ENCODE measurements at regions not wholly inside any gene's neighbourhood (a gene's known extent, or its start where the extent isn't known, plus 50 kb on each side); places are given as distances from the start of the nearest gene placed in this dataset.

GRCh38 chr5:32852535-32852934 lies 141.4 kb downstream of the NPR3 start:
- TF ChIP-seq EP300 (IDR thresholded peaks at IDR 0.05): no peak
- TF ChIP-seq, protein P1, sequence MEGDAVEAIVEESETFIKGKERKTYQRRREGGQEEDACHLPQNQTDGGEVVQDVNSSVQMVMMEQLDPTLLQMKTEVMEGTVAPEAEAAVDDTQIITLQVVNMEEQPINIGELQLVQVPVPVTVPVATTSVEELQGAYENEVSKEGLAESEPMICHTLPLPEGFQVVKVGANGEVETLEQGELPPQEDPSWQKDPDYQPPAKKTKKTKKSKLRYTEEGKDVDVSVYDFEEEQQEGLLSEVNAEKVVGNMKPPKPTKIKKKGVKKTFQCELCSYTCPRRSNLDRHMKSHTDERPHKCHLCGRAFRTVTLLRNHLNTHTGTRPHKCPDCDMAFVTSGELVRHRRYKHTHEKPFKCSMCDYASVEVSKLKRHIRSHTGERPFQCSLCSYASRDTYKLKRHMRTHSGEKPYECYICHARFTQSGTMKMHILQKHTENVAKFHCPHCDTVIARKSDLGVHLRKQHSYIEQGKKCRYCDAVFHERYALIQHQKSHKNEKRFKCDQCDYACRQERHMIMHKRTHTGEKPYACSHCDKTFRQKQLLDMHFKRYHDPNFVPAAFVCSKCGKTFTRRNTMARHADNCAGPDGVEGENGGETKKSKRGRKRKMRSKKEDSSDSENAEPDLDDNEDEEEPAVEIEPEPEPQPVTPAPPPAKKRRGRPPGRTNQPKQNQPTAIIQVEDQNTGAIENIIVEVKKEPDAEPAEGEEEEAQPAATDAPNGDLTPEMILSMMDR (IDR thresholded peaks at IDR 0.05): no peak
- TF ChIP-seq POLR2A (IDR thresholded peaks at IDR 0.05): no peak

All from ovary (tissue), 3 donors.